ENCODE measurements at regions not wholly inside any gene's neighbourhood (a gene's known extent, or its start where the extent isn't known, plus 50 kb on each side); places are given as distances from the start of the nearest gene placed in this dataset.

GRCh38 chr2:240249423-240250149, 109.1 kb upstream of the OTOS start:
- TF ChIP-seq CTCF (IDR thresholded peaks at IDR 0.05) (no peak), POLR2A (IDR thresholded peaks at IDR 0.05) (peak; percentile 9)
